ENCODE measurements at regions not wholly inside any gene's neighbourhood (a gene's known extent, or its start where the extent isn't known, plus 50 kb on each side); places are given as distances from the start of the nearest gene placed in this dataset.

DNA sequence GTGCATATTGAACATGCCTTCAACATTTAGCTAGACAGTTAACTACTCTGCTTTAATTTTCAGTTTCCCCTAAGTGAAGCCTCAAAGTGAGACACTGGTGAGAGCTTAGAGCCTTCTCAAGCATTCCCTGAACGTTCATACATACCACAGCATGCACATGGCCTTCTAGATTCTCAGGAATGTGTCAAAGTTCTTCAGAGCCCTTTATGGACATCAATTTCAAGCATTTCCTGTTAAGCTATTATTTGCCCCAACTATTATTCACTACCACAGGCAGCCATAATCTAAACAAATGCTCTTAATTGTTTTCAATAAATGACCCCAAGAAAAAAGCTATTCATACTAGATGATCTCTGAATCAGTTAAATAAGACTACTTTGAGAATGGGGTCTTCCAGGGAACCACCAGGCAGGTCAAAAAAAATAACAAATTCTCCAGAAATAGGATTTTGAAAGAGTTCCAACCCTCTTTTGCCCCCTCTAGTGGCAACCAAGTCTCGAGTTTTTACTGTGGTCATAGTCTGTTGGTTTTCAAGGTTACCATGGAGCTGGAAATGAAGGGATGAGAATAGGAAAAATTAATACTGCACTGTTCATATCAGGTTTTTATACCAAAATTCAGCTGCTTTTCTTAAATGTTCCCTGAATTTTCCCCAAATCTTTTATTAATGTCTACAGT is 235.4 kb downstream of the RAB28 start:
- no TSS peak for BruUV-seq (replicated peaks)
- H3K27ac ChIP-seq (ENCODE audit: low read depth, low read length) = no peak overlapping the region
- intact Hi-C loops (cut with micrococcal nuclease) = loop anchor here (5.0 kb wide), 1 partner anchor 396 kb away; no protein-coding TSS in a partner anchor
- H3K27me3 ChIP-seq (ENCODE audit: insufficient read depth, low read length) = no peaks in the 10 kb centered on the region
- no peaks in the 10 kb centered on the region; a peak in 2 of 4 replicates for H3K9me3 ChIP-seq (ENCODE audit: control insufficient read depth in 1 of 2, insufficient read depth in 1 of 2, low read depth in 1 of 2, low read length in 2 of 2)
- POLR2A ChIA-PET = no interaction called here
- H3K9ac ChIP-seq (ENCODE audit: low read length) = no peak overlapping the region
- CTCF ChIA-PET = interaction anchor here (0.7 to 1.3 kb wide), 4 partner anchors 9 to 396 kb away, joined by 3 to 4 read pairs (median 3); no protein-coding TSS in a partner anchor
- RAD21 ChIA-PET (ENCODE audit: low non-redundant PET in 1 of 2, low total read pairs in 2 of 2, uncharacterized antibody in 2 of 2, unreplicated experiment in 2 of 2) = no interaction called here
- no peaks in the 10 kb centered on the region for H3K4me1 ChIP-seq (ENCODE audit: control insufficient read depth in 1 of 2, insufficient read depth in 2 of 2, low read length in 2 of 2)
- peak; percentile 8 for DNase-seq (ENCODE audit: low read depth, low spot score)
- TF ChIP-seq, protein P1, sequence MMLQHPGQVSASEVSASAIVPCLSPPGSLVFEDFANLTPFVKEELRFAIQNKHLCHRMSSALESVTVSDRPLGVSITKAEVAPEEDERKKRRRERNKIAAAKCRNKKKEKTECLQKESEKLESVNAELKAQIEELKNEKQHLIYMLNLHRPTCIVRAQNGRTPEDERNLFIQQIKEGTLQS (IDR thresholded peaks at IDR 0.05) = no peak
- TF ChIP-seq, protein P2, sequence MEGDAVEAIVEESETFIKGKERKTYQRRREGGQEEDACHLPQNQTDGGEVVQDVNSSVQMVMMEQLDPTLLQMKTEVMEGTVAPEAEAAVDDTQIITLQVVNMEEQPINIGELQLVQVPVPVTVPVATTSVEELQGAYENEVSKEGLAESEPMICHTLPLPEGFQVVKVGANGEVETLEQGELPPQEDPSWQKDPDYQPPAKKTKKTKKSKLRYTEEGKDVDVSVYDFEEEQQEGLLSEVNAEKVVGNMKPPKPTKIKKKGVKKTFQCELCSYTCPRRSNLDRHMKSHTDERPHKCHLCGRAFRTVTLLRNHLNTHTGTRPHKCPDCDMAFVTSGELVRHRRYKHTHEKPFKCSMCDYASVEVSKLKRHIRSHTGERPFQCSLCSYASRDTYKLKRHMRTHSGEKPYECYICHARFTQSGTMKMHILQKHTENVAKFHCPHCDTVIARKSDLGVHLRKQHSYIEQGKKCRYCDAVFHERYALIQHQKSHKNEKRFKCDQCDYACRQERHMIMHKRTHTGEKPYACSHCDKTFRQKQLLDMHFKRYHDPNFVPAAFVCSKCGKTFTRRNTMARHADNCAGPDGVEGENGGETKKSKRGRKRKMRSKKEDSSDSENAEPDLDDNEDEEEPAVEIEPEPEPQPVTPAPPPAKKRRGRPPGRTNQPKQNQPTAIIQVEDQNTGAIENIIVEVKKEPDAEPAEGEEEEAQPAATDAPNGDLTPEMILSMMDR (IDR thresholded peaks at IDR 0.05 in 2 of 3, conservative IDR thresholded peaks at IDR 0.05 in 1 of 3; ENCODE audit: borderline replicate concordance in 1 of 3, insufficient read depth in 1 of 3, low read depth in 2 of 3, low read length in 2 of 3) = peak in 2 of 3 experiments; percentile 55; a peak in 4 of 6 replicates
- no peaks in the 10 kb centered on the region for H3K9me2 ChIP-seq (ENCODE audit: insufficient read depth)
- H3K4me2 ChIP-seq (ENCODE audit: low read length) = no peak overlapping the region
- H4K20me1 ChIP-seq (ENCODE audit: insufficient read depth) = no peaks in the 10 kb centered on the region
- ATAC-seq = no peak
- H3K4me3 ChIP-seq (replicated peaks in 1 of 2; ENCODE audit: low read depth in 1 of 2, low read length in 2 of 2) = no peak overlapping the region
- H3K79me2 ChIP-seq (ENCODE audit: insufficient read depth, low read length) = no peaks in the 10 kb centered on the region
- no peak overlapping the region for H2AFZ ChIP-seq (ENCODE audit: low read depth, low read length, poor library complexity, severe bottlenecking)
- no peaks in the 10 kb centered on the region for H3K36me3 ChIP-seq (ENCODE audit: control insufficient read depth in 1 of 2, insufficient read depth in 2 of 2, low read length in 2 of 2)

- Histone ChIP-seq H3K9me3 (ENCODE audit: control insufficient read depth in 1 of 2, insufficient read depth in 1 of 2, low read depth in 1 of 2, low read length in 2 of 2) (no peaks in the 10 kb centered on the region; a peak in 2 of 4 replicates), H3K36me3 (ENCODE audit: control insufficient read depth in 1 of 2, insufficient read depth in 2 of 2, low read length in 2 of 2) (no peaks in the 10 kb centered on the region), H3K27me3 (ENCODE audit: insufficient read depth, low read length) (no peaks in the 10 kb centered on the region), H3K27ac (ENCODE audit: low read depth, low read length) (no peak overlapping the region), H3K9me2 (ENCODE audit: insufficient read depth) (no peaks in the 10 kb centered on the region), H4K20me1 (ENCODE audit: insufficient read depth) (no peaks in the 10 kb centered on the region), H3K4me3 (replicated peaks in 1 of 2; ENCODE audit: low read depth in 1 of 2, low read length in 2 of 2) (no peak overlapping the region), H2AFZ (ENCODE audit: low read depth, low read length, poor library complexity, severe bottlenecking) (no peak overlapping the region), H3K4me1 (ENCODE audit: control insufficient read depth in 1 of 2, insufficient read depth in 2 of 2, low read length in 2 of 2) (no peaks in the 10 kb centered on the region), H3K4me2 (ENCODE audit: low read length) (no peak overlapping the region), H3K79me2 (ENCODE audit: insufficient read depth, low read length) (no peaks in the 10 kb centered on the region), H3K9ac (ENCODE audit: low read length) (no peak overlapping the region)
- no TSS peak for BruUV-seq (replicated peaks)
- ChIA-PET RAD21 (ENCODE audit: low non-redundant PET in 1 of 2, low total read pairs in 2 of 2, uncharacterized antibody in 2 of 2, unreplicated experiment in 2 of 2) (no interaction called here), CTCF (no interaction called here), POLR2A (no interaction called here)
- intact Hi-C loops (cut with micrococcal nuclease) = loop anchor here (5.0 kb wide), 1 partner anchor 394 kb away; no protein-coding TSS in a partner anchor
- DNase-seq (ENCODE audit: low read depth, low spot score) (no peak), ATAC-seq (no peak)
- TF ChIP-seq FOSL1 (IDR thresholded peaks at IDR 0.05; ENCODE audit: low read depth) = no peak
- no peak for TF ChIP-seq ZBTB33 (IDR thresholded peaks at IDR 0.05; ENCODE audit: extremely low read depth, insufficient replicate concordance, low read length)
- no peak for TF ChIP-seq SIN3A (IDR thresholded peaks at IDR 0.05; ENCODE audit: low read depth)
Measured at GRCh38 chr4:13246107-13246506, 238.0 kb downstream of the RAB28 start.
